GM12878 (cell line): ENCODE measurements at regions not wholly inside any gene's neighbourhood (a gene's known extent, or its start where the extent isn't known, plus 50 kb on each side); places are given as distances from the start of the nearest gene placed in this dataset.
A peak's percentile ranks its signal among the peaks of the same experiment; 100 is the strongest.

ENCODE experiments used
- ATAC-seq: fragments of 200-7000 bp; cut with Tn5 transposase; 3 replicates; pipeline ENCODE4 v1.9.1; 2020; ENCODE audit warnings: mild to moderate bottlenecking, moderate library complexity
- BruUV-seq: library from RNA; stranded (reverse); fragments of 400-500 nt; replicated peaks from 2 replicates; lab custom pipeline; 2021; lab: Mats Ljungman, UMichigan
- CTCF ChIA-PET: fragments of 300-600 bp; sonication (Branson Sonifier 250); formaldehyde crosslinking; extraction: SDS; loops from one replicate; lab custom pipeline; 2021; ENCODE audit warnings: inconsistent platforms; lab: Yijun Ruan, JAX
- POLR2A ChIA-PET: fragments of 350-600 bp; formaldehyde crosslinking; extraction: SDS; loops from one replicate; lab custom pipeline; 2021; ENCODE audit warnings: inconsistent platforms; lab: Charles Lee
- RAD21 ChIA-PET: fragments of 300-600 bp; sonication (Branson Sonifier 250); formaldehyde crosslinking; loops from one replicate; lab custom pipeline; 2023; ENCODE audit warnings: antibody characterized with exemption; ENCODE audit not compliant: unreplicated experiment; lab: Charles Lee
- SMC1A ChIA-PET: fragments of 300-600 bp; sonication (Branson Sonifier 250); formaldehyde crosslinking; loops from one replicate; lab custom pipeline; 2023; ENCODE audit not compliant: unreplicated experiment, uncharacterized antibody; lab: Charles Lee
- DNase-seq: peaks from one replicate; pipeline ENCODE4 v3.0.0-alpha.2; 2011; ENCODE audit warnings: low read depth, low spot score
- FAIRE-seq: peaks from 3 replicates; lab custom pipeline; 2011; peaks lifted over from hg19 to GRCh38; lab: Jason Lieb, UNC
- H2AFZ ChIP-seq: 2 replicates; pipeline ENCODE4 v1.6.0; 2011; ENCODE audit warnings: low read depth, low read length, control low read depth; ENCODE audit not compliant: control insufficient read depth
- H3K27ac ChIP-seq: 2 replicates; pipeline ENCODE4 v1.5.1; 2011; ENCODE audit warnings: control low read depth; ENCODE audit not compliant: control insufficient read depth, insufficient read depth
- H3K27me3 ChIP-seq, 2 experiments: replicated peaks in 1 of 2; 2 replicates each; pipeline versions ENCODE4 v1.6.0 to v1.6.1; 2011; ENCODE audit warnings: low read length in 1 of 2; ENCODE audit not compliant: control insufficient read depth in 2 of 2, insufficient read depth in 2 of 2
- H3K36me3 ChIP-seq, 2 experiments: 2 replicates each; pipeline ENCODE4 v1.5.1; 2011; ENCODE audit warnings: low read length in 1 of 2; ENCODE audit not compliant: control insufficient read depth in 2 of 2, insufficient read depth in 2 of 2
- H3K4me1 ChIP-seq: 2 replicates; pipeline ENCODE4 v1.6.1; 2011; ENCODE audit warnings: mild to moderate bottlenecking, low read length, moderate library complexity, mixed read lengths; ENCODE audit not compliant: control insufficient read depth, insufficient read depth
- H3K4me2 ChIP-seq: 2 replicates; pipeline ENCODE4 v1.6.0; 2011; ENCODE audit warnings: control low read depth; ENCODE audit not compliant: control insufficient read depth, insufficient read depth
- H3K4me3 ChIP-seq: fragments of 200-600 bp; sonication (generic); 2 replicates; pipeline ENCODE4 v1.5.1; 2016
- H3K79me2 ChIP-seq: 2 replicates; pipeline ENCODE4 v1.6.0; 2011; ENCODE audit warnings: low read length; ENCODE audit not compliant: control insufficient read depth, insufficient read depth
- H3K9ac ChIP-seq: 2 replicates; pipeline ENCODE4 v1.8.0; 2011; ENCODE audit warnings: low read length, control low read depth, mixed read lengths; ENCODE audit not compliant: control insufficient read depth, insufficient read depth
- H3K9me3 ChIP-seq: replicated peaks from 3 replicates; pipeline ENCODE4 v1.5.1; 2011; ENCODE audit warnings: mild to moderate bottlenecking, low read length; ENCODE audit not compliant: control insufficient read depth, insufficient read depth
- H4K20me1 ChIP-seq: 2 replicates; pipeline ENCODE4 v1.6.0; 2011; ENCODE audit not compliant: control insufficient read depth, insufficient read depth
- BACH1 ChIP-seq: fragments of 450-650 bp; IDR thresholded peaks from 2 replicates; pipeline ENCODE4 v1.6.1; 2017; ENCODE audit warnings: mild to moderate bottlenecking, borderline replicate concordance
- BHLHE40 ChIP-seq, 2 experiments: fragments of 450-650 bp in 1 of 2; IDR thresholded peaks; 2 replicates each; pipeline ENCODE4 v1.6.1; 2011 to 2017; ENCODE audit warnings: low read depth in 2 of 2, borderline replicate concordance in 1 of 2, improper control_type of control experiment in 1 of 2, low read length in 1 of 2, mild to moderate bottlenecking in 1 of 2
- EGR1 ChIP-seq, 2 experiments: IDR thresholded peaks; 1 replicate in 1 of 2; 2 replicates in 1 of 2; pipeline ENCODE4 v1.6.1; 2011 to 2012; ENCODE audit warnings: low read depth in 2 of 2, low read length in 2 of 2, borderline replicate concordance in 1 of 2, mild to moderate bottlenecking in 1 of 2, moderate library complexity in 1 of 2
- FOXK2 ChIP-seq: fragments of 450-650 bp; IDR thresholded peaks from 2 replicates; pipeline ENCODE4 v1.6.1; 2017; ENCODE audit warnings: mild to moderate bottlenecking, moderate library complexity
- GABPA ChIP-seq: IDR thresholded peaks from 2 replicates; pipeline ENCODE4 v1.6.1; 2014; ENCODE audit warnings: antibody characterized with exemption, low read depth, mild to moderate bottlenecking, inconsistent platforms
- IKZF1 ChIP-seq: fragments of 450-650 bp; conservative IDR thresholded peaks from 2 replicates; pipeline ENCODE4 v1.6.1; 2017; ENCODE audit warnings: antibody characterized with exemption, mild to moderate bottlenecking
- JUNB ChIP-seq: IDR thresholded peaks from 2 replicates; pipeline ENCODE4 v1.6.1; 2016; ENCODE audit warnings: antibody characterized with exemption, mild to moderate bottlenecking
- PML ChIP-seq: IDR thresholded peaks from 2 replicates; pipeline ENCODE4 v1.6.1; 2012; ENCODE audit warnings: low read length, inconsistent platforms
- SMAD5 ChIP-seq: IDR thresholded peaks from 2 replicates; pipeline ENCODE4 v1.6.1; 2016; ENCODE audit warnings: antibody characterized with exemption, low read depth
- SP1 ChIP-seq: IDR thresholded peaks from one replicate; pipeline ENCODE4 v1.6.1; 2011; ENCODE audit warnings: low read depth, low read length
- TCF12 ChIP-seq: IDR thresholded peaks from 2 replicates; pipeline ENCODE4 v1.6.1; 2011; ENCODE audit warnings: low read depth, mild to moderate bottlenecking, low read length
- ZNF24 ChIP-seq: fragments of 450-650 bp; IDR thresholded peaks from 2 replicates; pipeline ENCODE4 v1.6.1; 2017; ENCODE audit warnings: antibody characterized with exemption, mild to moderate bottlenecking
- WGBS: methylation state at CpG from one replicate; pipeline ENCODE4 v1.1.6; 2016; ENCODE audit warnings: low lambda C conversion rate; ENCODE audit not compliant: insufficient replicate concordance, insufficient coverage; ENCODE audit errors: missing lambda C conversion rate; 5-methylcytosine and 5-hydroxymethylcytosine counted together
- in situ Hi-C: fragments of 300-500 bp; cut with MboI; formaldehyde crosslinking; loops from 9 replicates; pipeline ENCODE4 v1.14.3; 2018; ENCODE audit warnings: mixed read lengths
- intact Hi-C: fragments of 100-400 bp; cut with micrococcal nuclease; formaldehyde crosslinking; loops from one replicate; pipeline ENCODE4 v1.14.2; 2022; ENCODE audit not compliant: unreplicated experiment
- TF ChIP-seq, protein P1 (sequence below): fragments of 450-650 bp; IDR thresholded peaks from 2 replicates; pipeline ENCODE4 v1.6.1; 2016; ENCODE audit warnings: mild to moderate bottlenecking
- TF ChIP-seq, protein P2 (sequence below): IDR thresholded peaks from 2 replicates; pipeline ENCODE4 v1.6.1; 2011; ENCODE audit warnings: low read depth, mild to moderate bottlenecking, low read length, moderate library complexity, borderline replicate concordance; ENCODE audit errors: extremely low read depth
- TF ChIP-seq, protein P3 (sequence below): IDR thresholded peaks from 2 replicates; pipeline ENCODE4 v1.6.1; 2011; ENCODE audit warnings: borderline replicate concordance, low read depth, mild to moderate bottlenecking, moderate library complexity, low read length; ENCODE audit not compliant: insufficient read depth, poor library complexity, severe bottlenecking
- TF ChIP-seq, protein P4 (sequence below): fragments of 450-650 bp; formaldehyde crosslinking; IDR thresholded peaks from 2 replicates; pipeline ENCODE4 v1.4.0; 2020; ENCODE audit warnings: mild to moderate bottlenecking, moderate library complexity

DNA sequence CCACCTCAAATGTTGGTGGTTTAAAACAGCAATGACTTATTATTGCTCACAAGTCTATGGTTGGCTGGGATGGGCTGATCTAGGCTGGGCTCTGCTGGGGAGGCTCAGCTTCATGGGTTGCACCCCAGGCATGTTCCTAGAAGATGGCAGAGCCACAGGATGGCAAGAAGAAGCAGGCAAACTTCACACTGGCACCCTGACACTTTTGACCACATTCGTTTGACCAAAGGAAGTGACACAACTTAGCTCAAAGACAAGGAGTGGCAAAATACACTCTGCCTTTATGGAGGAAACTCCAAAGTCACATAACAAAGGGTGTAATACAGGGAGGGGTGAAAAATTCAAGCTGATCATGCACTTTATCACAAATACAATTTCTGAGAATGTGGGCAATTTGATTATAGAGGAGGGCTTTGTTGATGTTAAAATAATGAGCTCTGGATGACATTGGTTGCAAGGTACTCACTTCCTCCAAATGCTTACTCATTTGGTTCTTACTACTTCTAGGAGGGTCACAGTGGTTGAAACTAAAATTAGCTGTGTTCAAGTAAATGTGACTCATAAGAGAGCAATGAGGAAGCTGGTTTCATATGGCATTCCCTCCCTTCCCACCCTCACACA is 249.2 kb upstream of the RPS6KA3 start:
- no peak overlapping the region for H2AFZ ChIP-seq
- TF ChIP-seq SMAD5 (no peak), IKZF1 (peak; percentile 69; the same call in 1 of the 2 replicates), ZNF24 (no peak), GABPA (peak; percentile 48; the same call in 1 of the 2 replicates), EGR1 (IDR thresholded peaks at IDR 0.05; ENCODE audit: borderline replicate concordance in 1 of 2, low read depth in 2 of 2, low read length in 2 of 2) (no peak), FOXK2 (no peak), BHLHE40 (IDR thresholded peaks at IDR 0.05; ENCODE audit: borderline replicate concordance in 1 of 2, low read depth in 2 of 2, low read length in 1 of 2) (peak in 1 of 2 experiments; percentile 32; a peak in 1 of 4 replicates), SP1 (peak; percentile 28), PML (0 out of 2 replicates have a peak, but pooled peaks have one; percentile 39), JUNB (peak; percentile 95), BACH1 (peak; percentile 65; the same call in 1 of the 2 replicates), TCF12 (no peak)
- TF ChIP-seq, protein P1, sequence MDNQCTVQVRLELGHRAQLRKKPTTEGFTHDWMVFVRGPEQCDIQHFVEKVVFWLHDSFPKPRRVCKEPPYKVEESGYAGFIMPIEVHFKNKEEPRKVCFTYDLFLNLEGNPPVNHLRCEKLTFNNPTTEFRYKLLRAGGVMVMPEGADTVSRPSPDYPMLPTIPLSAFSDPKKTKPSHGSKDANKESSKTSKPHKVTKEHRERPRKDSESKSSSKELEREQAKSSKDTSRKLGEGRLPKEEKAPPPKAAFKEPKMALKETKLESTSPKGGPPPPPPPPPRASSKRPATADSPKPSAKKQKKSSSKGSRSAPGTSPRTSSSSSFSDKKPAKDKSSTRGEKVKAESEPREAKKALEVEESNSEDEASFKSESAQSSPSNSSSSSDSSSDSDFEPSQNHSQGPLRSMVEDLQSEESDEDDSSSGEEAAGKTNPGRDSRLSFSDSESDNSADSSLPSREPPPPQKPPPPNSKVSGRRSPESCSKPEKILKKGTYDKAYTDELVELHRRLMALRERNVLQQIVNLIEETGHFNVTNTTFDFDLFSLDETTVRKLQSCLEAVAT: no peak
- TF ChIP-seq, protein P2, sequence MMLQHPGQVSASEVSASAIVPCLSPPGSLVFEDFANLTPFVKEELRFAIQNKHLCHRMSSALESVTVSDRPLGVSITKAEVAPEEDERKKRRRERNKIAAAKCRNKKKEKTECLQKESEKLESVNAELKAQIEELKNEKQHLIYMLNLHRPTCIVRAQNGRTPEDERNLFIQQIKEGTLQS: no peak
- TF ChIP-seq, protein P3, sequence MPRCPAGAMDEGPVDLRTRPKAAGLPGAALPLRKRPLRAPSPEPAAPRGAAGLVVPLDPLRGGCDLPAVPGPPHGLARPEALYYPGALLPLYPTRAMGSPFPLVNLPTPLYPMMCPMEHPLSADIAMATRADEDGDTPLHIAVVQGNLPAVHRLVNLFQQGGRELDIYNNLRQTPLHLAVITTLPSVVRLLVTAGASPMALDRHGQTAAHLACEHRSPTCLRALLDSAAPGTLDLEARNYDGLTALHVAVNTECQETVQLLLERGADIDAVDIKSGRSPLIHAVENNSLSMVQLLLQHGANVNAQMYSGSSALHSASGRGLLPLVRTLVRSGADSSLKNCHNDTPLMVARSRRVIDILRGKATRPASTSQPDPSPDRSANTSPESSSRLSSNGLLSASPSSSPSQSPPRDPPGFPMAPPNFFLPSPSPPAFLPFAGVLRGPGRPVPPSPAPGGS: peak; percentile 59
- TF ChIP-seq, protein P4, sequence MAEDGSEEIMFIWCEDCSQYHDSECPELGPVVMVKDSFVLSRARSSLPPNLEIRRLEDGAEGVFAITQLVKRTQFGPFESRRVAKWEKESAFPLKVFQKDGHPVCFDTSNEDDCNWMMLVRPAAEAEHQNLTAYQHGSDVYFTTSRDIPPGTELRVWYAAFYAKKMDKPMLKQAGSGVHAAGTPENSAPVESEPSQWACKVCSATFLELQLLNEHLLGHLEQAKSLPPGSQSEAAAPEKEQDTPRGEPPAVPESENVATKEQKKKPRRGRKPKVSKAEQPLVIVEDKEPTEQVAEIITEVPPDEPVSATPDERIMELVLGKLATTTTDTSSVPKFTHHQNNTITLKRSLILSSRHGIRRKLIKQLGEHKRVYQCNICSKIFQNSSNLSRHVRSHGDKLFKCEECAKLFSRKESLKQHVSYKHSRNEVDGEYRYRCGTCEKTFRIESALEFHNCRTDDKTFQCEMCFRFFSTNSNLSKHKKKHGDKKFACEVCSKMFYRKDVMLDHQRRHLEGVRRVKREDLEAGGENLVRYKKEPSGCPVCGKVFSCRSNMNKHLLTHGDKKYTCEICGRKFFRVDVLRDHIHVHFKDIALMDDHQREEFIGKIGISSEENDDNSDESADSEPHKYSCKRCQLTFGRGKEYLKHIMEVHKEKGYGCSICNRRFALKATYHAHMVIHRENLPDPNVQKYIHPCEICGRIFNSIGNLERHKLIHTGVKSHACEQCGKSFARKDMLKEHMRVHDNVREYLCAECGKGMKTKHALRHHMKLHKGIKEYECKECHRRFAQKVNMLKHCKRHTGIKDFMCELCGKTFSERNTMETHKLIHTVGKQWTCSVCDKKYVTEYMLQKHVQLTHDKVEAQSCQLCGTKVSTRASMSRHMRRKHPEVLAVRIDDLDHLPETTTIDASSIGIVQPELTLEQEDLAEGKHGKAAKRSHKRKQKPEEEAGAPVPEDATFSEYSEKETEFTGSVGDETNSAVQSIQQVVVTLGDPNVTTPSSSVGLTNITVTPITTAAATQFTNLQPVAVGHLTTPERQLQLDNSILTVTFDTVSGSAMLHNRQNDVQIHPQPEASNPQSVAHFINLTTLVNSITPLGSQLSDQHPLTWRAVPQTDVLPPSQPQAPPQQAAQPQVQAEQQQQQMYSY: no peak

More for the DNA sequence above, 249.2 kb upstream of the RPS6KA3 start:
- Histone ChIP-seq H3K27me3 (no peaks in the 10 kb centered on the region; a peak in 2 of 4 replicates), H3K36me3 (no peaks in the 10 kb centered on the region), H4K20me1 (no peaks in the 10 kb centered on the region), H3K4me1 (peaks cover 14% of the 10 kb centered on the region; the same call in 1 of the 2 replicates), H3K4me2 (no peak overlapping the region), H3K27ac (no peak overlapping the region), H3K9me3 (no peaks in the 10 kb centered on the region; the same call in 2 of the 3 replicates), H3K4me3 (no peak overlapping the region), H3K79me2 (no peaks in the 10 kb centered on the region), H3K9ac (no peak overlapping the region)
- SMC1A ChIA-PET: interaction anchor here (0.6 to 1.9 kb wide), 7 partner anchors 9 to 964 kb away, joined by 3 to 11 read pairs (median 4); no protein-coding TSS in a partner anchor
- POLR2A ChIA-PET: interaction anchor here (0.6 kb wide), 2 partner anchors 138 to 1431 kb away, joined by 3 read pairs; no protein-coding TSS in a partner anchor
- ATAC-seq (peak; percentile 96), FAIRE-seq (peak; percentile 31), DNase-seq (peak; percentile 53)
- CTCF ChIA-PET: interaction anchor here (0.8 to 2.8 kb wide), 4 partner anchors 8 to 16 kb away, joined by 4 to 24 read pairs (median 10); no protein-coding TSS in a partner anchor
- BruUV-seq: no TSS peak
- RAD21 ChIA-PET: interaction anchor here (0.7 to 2.3 kb wide), 7 partner anchors 9 to 71 kb away, joined by 3 to 8 read pairs (median 3); no protein-coding TSS in a partner anchor
- intact Hi-C loops (loop anchor here (5.0 kb wide), 1 partner anchor 249 kb away; the partner anchor contains the start of gene RPS6KA3), in situ Hi-C loops (loop anchor here (5.0 kb wide), 1 partner anchor 1226 kb away; no protein-coding TSS in a partner anchor)
- WGBS: 0% methylated on average over 1 of the region's 1 CpG
